Trophoblast cell (in vitro differentiated cells and primary cell): ENCODE measurements at regions not wholly inside any gene's neighbourhood (a gene's known extent, or its start where the extent isn't known, plus 50 kb on each side); places are given as distances from the start of the nearest gene placed in this dataset.

Source experiments
- DNase-seq, 2 donors: peaks; one replicate each; pipeline ENCODE4 v3.0.0-alpha.2; 2016
- H2AFZ ChIP-seq: 2 replicates; pipeline ENCODE4 v1.6.1; 2013; ENCODE audit warnings: low read length, moderate library complexity, mild to moderate bottlenecking; ENCODE audit not compliant: insufficient read depth, poor library complexity
- H2AK5ac ChIP-seq: 2 replicates; pipeline ENCODE4 v1.6.1; 2013; ENCODE audit warnings: mild to moderate bottlenecking, low read length
- H2BK120ac ChIP-seq: 2 replicates; pipeline ENCODE4 v1.6.1; 2013; ENCODE audit warnings: low read length, mild to moderate bottlenecking, moderate library complexity; ENCODE audit not compliant: insufficient read depth, poor library complexity
- H2BK12ac ChIP-seq: 2 replicates; pipeline ENCODE4 v1.6.1; 2013; ENCODE audit warnings: mild to moderate bottlenecking, low read length, moderate library complexity
- H2BK5ac ChIP-seq: 2 replicates; pipeline ENCODE4 v1.6.1; 2013; ENCODE audit warnings: low read length, low read depth, moderate library complexity, mild to moderate bottlenecking; ENCODE audit not compliant: poor library complexity
- H3K14ac ChIP-seq: 2 replicates; pipeline ENCODE4 v1.6.1; 2013; ENCODE audit warnings: mild to moderate bottlenecking, low read length
- H3K18ac ChIP-seq: 2 replicates; pipeline ENCODE4 v1.6.1; 2013; ENCODE audit warnings: mild to moderate bottlenecking, low read length
- H3K23ac ChIP-seq: 2 replicates; pipeline ENCODE4 v1.6.1; 2013; ENCODE audit warnings: low read length
- H3K27ac ChIP-seq: 2 replicates; pipeline ENCODE4 v1.5.1; 2013; ENCODE audit warnings: low read depth, mild to moderate bottlenecking, inconsistent platforms, low read length, moderate library complexity
- H3K27me3 ChIP-seq: 2 replicates; pipeline ENCODE4 v1.6.1; 2013; ENCODE audit warnings: inconsistent platforms, mild to moderate bottlenecking, low read length, moderate library complexity; ENCODE audit not compliant: insufficient read depth
- H3K36me3 ChIP-seq, 2 experiments: 1 replicate in 1 of 2; 2 replicates in 1 of 2; pipeline ENCODE4 v1.6.1; 2013; ENCODE audit warnings: low read length in 2 of 2, mild to moderate bottlenecking in 2 of 2, moderate library complexity in 1 of 2; ENCODE audit not compliant: insufficient read depth in 2 of 2, control insufficient read depth in 1 of 2
- H3K4ac ChIP-seq: 2 replicates; pipeline ENCODE4 v1.6.1; 2013; ENCODE audit warnings: low read depth, mild to moderate bottlenecking, low read length, moderate library complexity
- H3K4me1 ChIP-seq, 2 experiments: 1 replicate in 1 of 2; 2 replicates in 1 of 2; pipeline ENCODE4 v1.6.1; 2013; ENCODE audit warnings: low read length in 2 of 2, mild to moderate bottlenecking in 2 of 2, moderate library complexity in 1 of 2; ENCODE audit not compliant: insufficient read depth in 2 of 2, control insufficient read depth in 1 of 2
- H3K4me2 ChIP-seq: 2 replicates; pipeline ENCODE4 v1.6.1; 2013; ENCODE audit warnings: inconsistent platforms, mild to moderate bottlenecking, low read length, moderate library complexity
- H3K4me3 ChIP-seq: 2 replicates; pipeline ENCODE4 v1.5.1; 2013; ENCODE audit warnings: mild to moderate bottlenecking, low read depth, low read length, inconsistent platforms
- H3K79me1 ChIP-seq: one replicate; pipeline ENCODE4 v1.6.1; 2013; ENCODE audit warnings: low read length
- H3K79me2 ChIP-seq: 2 replicates; pipeline ENCODE4 v1.6.1; 2013; ENCODE audit warnings: low read length, mild to moderate bottlenecking; ENCODE audit not compliant: control insufficient read depth, insufficient read depth, poor library complexity
- H3K9ac ChIP-seq: 2 replicates; pipeline ENCODE4 v1.6.1; 2013; ENCODE audit warnings: mild to moderate bottlenecking, low read length
- H3K9me3 ChIP-seq: 2 replicates; pipeline ENCODE4 v1.6.1; 2013; ENCODE audit warnings: low read depth, mild to moderate bottlenecking, control low read depth, inconsistent platforms, low read length; ENCODE audit not compliant: insufficient read depth
- H4K12ac ChIP-seq: 2 replicates; pipeline ENCODE4 v1.6.1; 2013; ENCODE audit warnings: low read depth, mild to moderate bottlenecking, low read length, moderate library complexity
- H4K8ac ChIP-seq: 2 replicates; pipeline ENCODE4 v1.6.1; 2013; ENCODE audit warnings: low read depth, mild to moderate bottlenecking, low read length, moderate library complexity
- H4K91ac ChIP-seq: one replicate; pipeline ENCODE4 v1.6.1; 2013; ENCODE audit warnings: low read depth, mild to moderate bottlenecking, low read length, moderate library complexity
- WGBS: extraction: QIAGEN DNeasy Blood & Tissue Kit; methylation state at CpG from one replicate; pipeline ENCODE4 v1.1.7; 2013; ENCODE audit warnings: missing lambda C conversion rate; ENCODE audit not compliant: insufficient read length, insufficient coverage; ENCODE audit errors: extremely low coverage; 5-methylcytosine and 5-hydroxymethylcytosine counted together

GRCh38 chr10:16119445-16119844, 259.1 kb upstream of the MINDY3 start:
- Histone ChIP-seq H3K9ac (no peak overlapping the region), H2AK5ac (no peak overlapping the region), H2BK12ac (no peak overlapping the region), H2BK5ac (no peak overlapping the region), H3K9me3 (no peaks in the 10 kb centered on the region), H2BK120ac (no peak overlapping the region), H3K27me3 (no peaks in the 10 kb centered on the region), H3K4me2 (no peak overlapping the region), H3K4me1 (no peaks in the 10 kb centered on the region), H3K79me2 (no peaks in the 10 kb centered on the region), H4K8ac (no peak overlapping the region), H3K18ac (no peak overlapping the region), H3K4ac (no peak overlapping the region), H4K91ac (no peak overlapping the region), H3K23ac (no peak overlapping the region), H4K12ac (no peak overlapping the region), H3K79me1 (no peaks in the 10 kb centered on the region), H3K36me3 (no peaks in the 10 kb centered on the region), H3K27ac (no peak overlapping the region), H2AFZ (no peak overlapping the region), H3K4me3 (no peak overlapping the region), H3K14ac (no peak overlapping the region)
- DNase-seq: no peak

- H3K14ac ChIP-seq: no peak overlapping the region
- no peaks in the 10 kb centered on the region for H3K79me2 ChIP-seq
- no CpG with 5 or more reads among the region's 3 CpGs for WGBS
- no peak overlapping the region for H4K8ac ChIP-seq
- no peak overlapping the region for H3K9ac ChIP-seq
- H2BK120ac ChIP-seq: no peak overlapping the region
- no peak overlapping the region for H3K18ac ChIP-seq
- no peaks in the 10 kb centered on the region for H3K27me3 ChIP-seq
- no peak overlapping the region for H3K27ac ChIP-seq
- no peak overlapping the region for H2AK5ac ChIP-seq
- no peak for DNase-seq
- H4K12ac ChIP-seq: no peak overlapping the region
- no peaks in the 10 kb centered on the region for H3K36me3 ChIP-seq
- H3K4me3 ChIP-seq: no peak overlapping the region
- H4K91ac ChIP-seq: no peak overlapping the region
- H3K4me1 ChIP-seq: no peaks in the 10 kb centered on the region
- H3K9me3 ChIP-seq: no peaks in the 10 kb centered on the region
- no peak overlapping the region for H2BK5ac ChIP-seq
- H2AFZ ChIP-seq: no peak overlapping the region
- no peak overlapping the region for H3K23ac ChIP-seq
- no peak overlapping the region for H3K4ac ChIP-seq
- no peak overlapping the region for H3K4me2 ChIP-seq
- no peaks in the 10 kb centered on the region for H3K79me1 ChIP-seq
- H2BK12ac ChIP-seq: no peak overlapping the region
Observed at GRCh38 chr10:16120563-16120962, 260.3 kb upstream of the MINDY3 start.

GRCh38 chr10:16141499-16141898, 281.2 kb upstream of the MINDY3 start:
- no peak overlapping the region for H3K18ac ChIP-seq

GRCh38 chr10:16146993-16147392, 286.7 kb upstream of the MINDY3 start:
- no peak overlapping the region for H4K91ac ChIP-seq
- no peak overlapping the region for H3K4me3 ChIP-seq
- no peak overlapping the region for H4K8ac ChIP-seq
- H2AK5ac ChIP-seq: no peak overlapping the region
- H3K14ac ChIP-seq: no peak overlapping the region
- DNase-seq: no peak
- no peak overlapping the region for H2BK5ac ChIP-seq
- H3K23ac ChIP-seq: no peak overlapping the region
- no peaks in the 10 kb centered on the region for H3K79me1 ChIP-seq
- H3K4ac ChIP-seq: no peak overlapping the region
- no peak overlapping the region for H3K4me2 ChIP-seq
- no peak overlapping the region for H3K27ac ChIP-seq
- no peaks in the 10 kb centered on the region for H3K27me3 ChIP-seq
- H3K36me3 ChIP-seq: no peaks in the 10 kb centered on the region
- H3K9me3 ChIP-seq: no peaks in the 10 kb centered on the region
- WGBS: no CpG with 5 or more reads among the region's 5 CpGs
- no peak overlapping the region for H3K9ac ChIP-seq
- no peak overlapping the region for H2BK120ac ChIP-seq
- no peak overlapping the region for H2AFZ ChIP-seq
- no peak overlapping the region for H4K12ac ChIP-seq
- no peak overlapping the region for H3K18ac ChIP-seq
- H3K4me1 ChIP-seq: no peaks in the 10 kb centered on the region
- no peak overlapping the region for H2BK12ac ChIP-seq
- no peaks in the 10 kb centered on the region for H3K79me2 ChIP-seq

More at GRCh38 chr10:16141499-16141898, 281.2 kb upstream of the MINDY3 start:
- H3K4ac ChIP-seq: no peak overlapping the region
- no peaks in the 10 kb centered on the region for H3K4me1 ChIP-seq
- DNase-seq: no peak
- H3K14ac ChIP-seq: no peak overlapping the region
- no peak overlapping the region for H2AK5ac ChIP-seq
- H2BK12ac ChIP-seq: no peak overlapping the region
- H2BK120ac ChIP-seq: no peak overlapping the region
- no peaks in the 10 kb centered on the region for H3K27me3 ChIP-seq
- no peaks in the 10 kb centered on the region for H3K9me3 ChIP-seq
- no peak overlapping the region for H3K4me3 ChIP-seq
- H4K12ac ChIP-seq: no peak overlapping the region
- H3K79me2 ChIP-seq: no peaks in the 10 kb centered on the region
- H3K23ac ChIP-seq: no peak overlapping the region
- no CpG with 5 or more reads among the region's 2 CpGs for WGBS
- no peak overlapping the region for H4K91ac ChIP-seq
- no peak overlapping the region for H4K8ac ChIP-seq
- H3K9ac ChIP-seq: no peak overlapping the region
- no peaks in the 10 kb centered on the region for H3K79me1 ChIP-seq
- H2BK5ac ChIP-seq: no peak overlapping the region
- no peak overlapping the region for H2AFZ ChIP-seq
- H3K27ac ChIP-seq: no peak overlapping the region
- no peaks in the 10 kb centered on the region for H3K36me3 ChIP-seq
- H3K4me2 ChIP-seq: no peak overlapping the region
